Cardiac fibroblast (primary cell): ENCODE measurements at regions not wholly inside any gene's neighbourhood (a gene's known extent, or its start where the extent isn't known, plus 50 kb on each side); places are given as distances from the start of the nearest gene placed in this dataset.

ENCODE experiments used
- DNase-seq, 2 donors: peaks; one replicate each; pipeline versions ENCODE4 v3.0.0 to v3.0.0-alpha.2; 2010; ENCODE audit warnings: low read depth in 2 of 2
- H3K4me3 ChIP-seq, 2 donors: replicated peaks in 1 of 2; 1 replicate in 1 of 2; 2 replicates in 1 of 2; pipeline ENCODE4 v1.5.1; 2011; ENCODE audit warnings: low read depth in 2 of 2, low read length in 2 of 2, mild to moderate bottlenecking in 2 of 2, moderate library complexity in 1 of 2
- TF ChIP-seq, protein P1 (sequence below): IDR thresholded peaks from one replicate; pipeline ENCODE4 v1.5.1; 2011; ENCODE audit warnings: low read depth, mild to moderate bottlenecking, low read length, inconsistent platforms

DNA sequence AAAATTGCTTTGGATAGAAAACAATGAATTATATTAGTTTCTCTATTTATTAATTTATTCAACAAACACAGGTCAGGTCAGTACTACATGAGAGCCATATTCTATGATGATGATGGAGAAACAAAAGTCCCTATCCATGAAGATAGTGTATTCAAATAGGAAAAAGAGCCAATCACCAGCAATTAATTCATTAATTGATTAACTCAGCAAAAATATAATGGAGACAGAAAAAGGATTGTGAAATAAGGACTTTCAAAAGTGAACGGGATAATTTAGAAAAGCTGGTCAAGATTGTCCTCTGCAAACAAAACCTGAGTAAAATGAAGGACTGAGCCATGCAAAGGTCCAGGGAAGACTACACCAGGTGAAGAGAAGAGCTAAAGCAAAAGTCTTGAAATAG, 1517.7 kb upstream of the CDH8 start:
- TF ChIP-seq, protein P1, sequence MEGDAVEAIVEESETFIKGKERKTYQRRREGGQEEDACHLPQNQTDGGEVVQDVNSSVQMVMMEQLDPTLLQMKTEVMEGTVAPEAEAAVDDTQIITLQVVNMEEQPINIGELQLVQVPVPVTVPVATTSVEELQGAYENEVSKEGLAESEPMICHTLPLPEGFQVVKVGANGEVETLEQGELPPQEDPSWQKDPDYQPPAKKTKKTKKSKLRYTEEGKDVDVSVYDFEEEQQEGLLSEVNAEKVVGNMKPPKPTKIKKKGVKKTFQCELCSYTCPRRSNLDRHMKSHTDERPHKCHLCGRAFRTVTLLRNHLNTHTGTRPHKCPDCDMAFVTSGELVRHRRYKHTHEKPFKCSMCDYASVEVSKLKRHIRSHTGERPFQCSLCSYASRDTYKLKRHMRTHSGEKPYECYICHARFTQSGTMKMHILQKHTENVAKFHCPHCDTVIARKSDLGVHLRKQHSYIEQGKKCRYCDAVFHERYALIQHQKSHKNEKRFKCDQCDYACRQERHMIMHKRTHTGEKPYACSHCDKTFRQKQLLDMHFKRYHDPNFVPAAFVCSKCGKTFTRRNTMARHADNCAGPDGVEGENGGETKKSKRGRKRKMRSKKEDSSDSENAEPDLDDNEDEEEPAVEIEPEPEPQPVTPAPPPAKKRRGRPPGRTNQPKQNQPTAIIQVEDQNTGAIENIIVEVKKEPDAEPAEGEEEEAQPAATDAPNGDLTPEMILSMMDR, result no peak
- no peak for DNase-seq
- no peak overlapping the region for H3K4me3 ChIP-seq

DNA sequence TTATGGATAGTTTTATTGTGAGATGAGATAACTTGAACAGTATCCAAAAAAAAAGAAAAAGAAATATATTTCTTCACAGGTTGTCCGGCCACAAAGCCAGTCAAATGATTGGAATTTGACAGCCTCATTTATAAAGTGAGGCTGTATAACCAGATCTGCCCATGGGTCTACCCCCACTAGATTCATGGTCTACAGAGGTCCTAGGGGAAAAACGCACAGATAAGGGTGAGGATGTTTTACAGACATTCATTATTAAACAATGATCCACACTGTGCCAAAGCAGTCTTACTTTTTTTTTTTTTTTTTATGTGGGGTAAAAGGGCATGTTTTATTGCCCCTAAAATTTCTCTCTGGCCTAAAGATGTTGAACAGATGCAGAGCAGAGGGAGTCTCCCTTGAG, 1503.0 kb upstream of the CDH8 start:
- TF ChIP-seq, protein P1, result no peak
- DNase-seq, result no peak
- H3K4me3 ChIP-seq, result no peak overlapping the region

DNA sequence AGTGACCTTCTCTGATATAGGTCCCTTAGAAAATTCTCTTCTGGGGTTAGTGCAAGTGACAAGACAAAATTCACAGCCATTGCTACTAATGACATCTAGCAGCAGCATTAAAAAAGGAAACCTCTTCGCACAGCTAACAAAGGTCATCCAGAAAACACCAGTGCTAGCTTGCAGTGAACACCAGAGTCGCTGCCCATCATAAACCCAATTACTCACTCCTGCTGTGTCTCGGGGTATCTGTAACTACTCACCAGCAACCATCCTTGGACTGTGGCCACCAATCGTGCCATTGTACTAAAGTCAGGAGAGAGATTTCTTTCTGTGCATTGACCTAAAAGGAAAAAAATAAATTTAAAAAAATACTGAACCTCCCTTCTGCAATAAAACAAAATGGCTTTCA, 1494.7 kb upstream of the CDH8 start:
- no peak overlapping the region for H3K4me3 ChIP-seq
- DNase-seq, result no peak
- TF ChIP-seq, protein P1, result no peak

DNA sequence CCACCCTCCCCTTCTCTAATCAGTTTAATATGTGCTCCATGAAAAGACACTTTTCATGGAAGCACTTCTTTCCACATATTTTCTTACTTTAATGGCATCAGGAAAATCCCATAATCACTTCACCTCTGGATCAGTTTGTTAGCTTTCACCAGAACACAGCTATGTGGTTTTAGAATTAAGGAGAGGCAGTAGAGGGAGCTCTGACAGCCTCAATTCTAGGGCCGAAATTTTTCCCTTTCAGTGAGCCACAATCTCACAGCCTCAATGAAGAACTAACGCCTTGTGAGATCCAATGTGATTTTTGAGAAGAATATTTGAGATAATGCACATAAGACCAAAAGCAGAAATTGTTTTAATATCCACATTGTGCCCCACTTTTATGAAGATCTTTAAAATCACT, 1494.0 kb upstream of the CDH8 start:
- DNase-seq, result peak; percentile 2
- TF ChIP-seq, protein P1, result peak; percentile 25
- H3K4me3 ChIP-seq, result no peak overlapping the region

DNA sequence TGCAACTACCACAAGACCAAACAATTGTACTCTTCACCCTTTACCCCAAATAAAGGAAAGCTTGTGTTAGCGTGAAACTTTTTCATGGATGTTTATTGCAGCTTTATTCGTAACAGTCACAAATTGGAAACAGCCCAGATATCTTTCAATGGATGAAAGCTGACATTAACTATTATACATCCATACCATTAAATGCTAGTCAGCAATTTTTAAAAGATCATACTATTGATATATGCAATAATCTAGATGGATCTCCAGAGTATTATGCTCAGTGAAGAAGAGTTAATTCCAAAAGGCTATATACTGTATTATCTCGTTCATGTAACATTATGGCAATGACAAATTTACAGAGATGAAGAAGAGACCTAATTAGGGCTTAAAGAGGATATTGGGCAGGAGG, 1491.2 kb upstream of the CDH8 start:
- H3K4me3 ChIP-seq, result no peak overlapping the region
- DNase-seq, result no peak
- TF ChIP-seq, protein P1, result no peak

- TF ChIP-seq, protein P1, result no peak
- DNase-seq, result no peak
- H3K4me3 ChIP-seq, result no peak overlapping the region
These were observed 1480.2 kb upstream of the CDH8 start for GRCh38 chr16:63516394-63516793.

- DNase-seq, result no peak
- H3K4me3 ChIP-seq, result no peak overlapping the region
- TF ChIP-seq, protein P1, result no peak
These were observed 1476.7 kb upstream of the CDH8 start for GRCh38 chr16:63512910-63513309.
